ENCODE measurements at regions not wholly inside any gene's neighbourhood (a gene's known extent, or its start where the extent isn't known, plus 50 kb on each side); places are given as distances from the start of the nearest gene placed in this dataset.
"Not testable (repeated sequence)": the region's sequence is repeated elsewhere in the genome, so short reads cannot be mapped to it uniquely, and the experiment has no call there.

DNA sequence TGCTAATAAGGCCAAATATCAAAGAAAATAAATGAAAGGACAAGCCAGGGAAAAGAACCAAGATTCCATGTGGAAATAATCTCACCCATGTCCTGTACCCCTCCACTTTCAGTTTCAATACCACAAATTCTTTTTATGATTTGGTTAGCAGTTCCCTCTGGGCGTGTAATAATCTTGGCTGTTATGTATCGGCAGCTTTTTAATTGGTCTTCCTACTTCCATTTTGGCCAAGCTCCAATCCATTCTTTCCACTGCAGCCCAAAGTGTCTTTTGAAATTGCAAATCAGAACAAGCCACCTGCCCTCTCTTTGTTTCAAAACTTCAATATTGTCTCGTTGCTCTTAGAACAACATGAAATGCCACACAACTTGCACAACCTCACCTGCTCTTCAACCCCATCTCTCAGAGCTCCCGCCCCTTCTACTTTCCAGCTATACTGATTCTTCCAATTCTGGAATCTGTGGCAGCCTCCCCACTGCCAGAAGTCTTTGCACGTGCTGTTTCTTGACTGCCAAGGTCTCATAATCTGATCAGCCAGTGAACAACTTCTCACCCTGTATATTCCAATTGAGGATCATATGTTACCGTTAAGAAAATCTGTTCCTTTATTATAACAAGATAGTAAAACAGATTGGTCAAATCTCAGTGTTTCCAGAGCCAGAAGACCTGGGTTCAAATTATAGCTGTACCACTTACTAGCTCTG lies 354.5 kb downstream of the CBLN4 start:
- H3K4me3 ChIP-seq (ENCODE audit: low read depth, low read length) = no peak overlapping the region
- no peak overlapping the region for H3K27ac ChIP-seq (ENCODE audit: low read depth)
- H3K36me3 ChIP-seq (ENCODE audit: insufficient read depth) = no peaks in the 10 kb centered on the region
- WGBS = 72% methylated on average over 6 of the region's 6 CpGs
- H3K4me1 ChIP-seq (ENCODE audit: insufficient read depth) = no peaks in the 10 kb centered on the region
- no peak for DNase-seq (ENCODE audit: extremely low spot score)

DNA sequence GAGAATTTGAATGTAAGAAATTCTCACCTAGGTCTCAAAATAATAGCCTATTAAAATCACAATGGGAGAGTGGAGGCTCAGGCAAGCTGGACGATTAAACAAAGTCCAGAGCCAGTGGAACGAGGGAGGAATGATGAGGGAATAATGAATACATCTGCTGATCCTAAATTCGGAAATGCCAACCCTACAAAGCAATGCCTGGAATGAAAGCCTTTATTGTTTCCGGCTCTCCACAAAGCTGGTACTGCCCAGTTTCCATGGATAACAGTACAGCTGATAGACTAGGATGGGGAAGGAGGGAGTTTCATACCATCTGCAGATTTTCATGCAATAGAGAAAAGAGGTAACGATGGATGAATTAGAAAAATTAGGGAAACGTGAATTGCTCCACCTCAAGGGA lies 356.1 kb downstream of the CBLN4 start:
- H3K27ac ChIP-seq (ENCODE audit: low read depth) = no peak overlapping the region
- 85% methylated on average over 6 of the region's 6 CpGs for WGBS

DNA sequence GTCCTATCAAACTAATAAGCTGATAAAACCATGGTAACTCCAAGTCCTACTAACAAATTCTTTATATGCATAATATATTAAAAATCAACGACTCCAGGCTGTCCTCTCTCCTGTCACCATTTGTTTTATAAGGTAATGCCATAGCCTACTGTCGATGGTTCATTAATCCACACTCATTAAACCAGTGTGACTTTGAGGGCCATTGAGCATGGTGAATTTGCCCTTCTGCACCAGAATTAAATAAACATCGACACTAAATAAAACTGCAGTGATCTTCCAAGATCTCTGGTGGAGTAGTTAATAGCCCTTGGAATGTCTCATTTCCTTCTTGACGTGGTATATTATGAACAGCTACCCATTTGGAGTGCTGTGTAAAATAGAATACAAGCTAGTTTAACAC lies 358.5 kb downstream of the CBLN4 start:
- 82% methylated on average over 4 of the region's 4 CpGs for WGBS

More for the DNA sequence above, 356.1 kb downstream of the CBLN4 start:
- no peak overlapping the region for H3K4me3 ChIP-seq (ENCODE audit: low read depth, low read length)
- H3K4me1 ChIP-seq (ENCODE audit: insufficient read depth) = no peaks in the 10 kb centered on the region
- H3K36me3 ChIP-seq (ENCODE audit: insufficient read depth) = no peaks in the 10 kb centered on the region
- DNase-seq (ENCODE audit: extremely low spot score) = no peak

DNA sequence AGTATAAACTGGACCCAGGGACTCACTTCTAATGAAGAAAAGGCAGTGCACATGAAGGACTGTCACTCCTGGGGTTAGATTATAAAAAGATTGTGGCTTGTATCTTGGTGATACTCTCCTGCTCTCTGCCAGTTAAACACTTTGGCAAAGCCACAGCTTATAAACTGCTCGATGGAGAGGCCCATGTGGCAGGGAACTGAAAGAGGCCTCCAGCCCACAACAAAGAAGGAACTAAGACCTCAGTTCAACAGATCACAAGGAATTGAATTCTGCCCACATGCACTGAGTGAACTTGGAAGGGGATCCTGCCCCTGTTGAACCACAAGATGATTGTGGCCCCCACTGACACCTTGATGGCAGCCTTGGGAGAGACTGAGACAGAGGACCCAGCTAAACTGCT lies 363.8 kb downstream of the CBLN4 start:
- H3K36me3 ChIP-seq (ENCODE audit: insufficient read depth) = no peaks in the 10 kb centered on the region
- H3K4me3 ChIP-seq (ENCODE audit: low read depth, low read length) = no peak overlapping the region
- no peaks in the 10 kb centered on the region for H3K4me1 ChIP-seq (ENCODE audit: insufficient read depth)
- WGBS = 50% methylated on average over 1 of the region's 1 CpG
- H3K27ac ChIP-seq (ENCODE audit: low read depth) = no peak overlapping the region
- DNase-seq (ENCODE audit: extremely low spot score) = no peak

More for the DNA sequence above, 358.5 kb downstream of the CBLN4 start:
- Histone ChIP-seq H3K36me3 (ENCODE audit: insufficient read depth) (no peaks in the 10 kb centered on the region), H3K27ac (ENCODE audit: low read depth) (no peak overlapping the region), H3K4me1 (ENCODE audit: insufficient read depth) (no peaks in the 10 kb centered on the region), H3K4me3 (ENCODE audit: low read depth, low read length) (no peak overlapping the region)
- DNase-seq (ENCODE audit: extremely low spot score) = no peak

DNA sequence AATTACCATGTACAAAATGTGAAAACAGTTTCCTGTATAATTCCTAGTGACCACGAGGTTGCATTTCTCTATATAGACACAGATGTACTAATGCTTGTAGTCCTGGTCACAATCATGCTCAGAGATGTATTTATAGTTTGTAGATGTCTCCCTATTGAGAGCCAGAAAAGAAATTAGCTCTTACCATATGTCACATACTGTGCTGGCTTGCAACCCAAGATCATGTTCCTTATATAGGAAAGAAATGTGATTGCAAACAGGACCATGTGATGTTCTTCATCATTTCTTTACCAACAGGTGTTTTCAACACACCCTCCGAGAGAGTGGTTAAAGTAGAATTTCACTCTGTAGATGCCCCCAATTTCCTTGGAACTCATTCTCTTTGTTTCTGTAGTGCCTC lies 369.4 kb downstream of the CBLN4 start:
- 84% methylated on average over 2 of the region's 2 CpGs for WGBS
- H3K36me3 ChIP-seq (ENCODE audit: insufficient read depth) = no peaks in the 10 kb centered on the region
- no peak for DNase-seq (ENCODE audit: extremely low spot score)

DNA sequence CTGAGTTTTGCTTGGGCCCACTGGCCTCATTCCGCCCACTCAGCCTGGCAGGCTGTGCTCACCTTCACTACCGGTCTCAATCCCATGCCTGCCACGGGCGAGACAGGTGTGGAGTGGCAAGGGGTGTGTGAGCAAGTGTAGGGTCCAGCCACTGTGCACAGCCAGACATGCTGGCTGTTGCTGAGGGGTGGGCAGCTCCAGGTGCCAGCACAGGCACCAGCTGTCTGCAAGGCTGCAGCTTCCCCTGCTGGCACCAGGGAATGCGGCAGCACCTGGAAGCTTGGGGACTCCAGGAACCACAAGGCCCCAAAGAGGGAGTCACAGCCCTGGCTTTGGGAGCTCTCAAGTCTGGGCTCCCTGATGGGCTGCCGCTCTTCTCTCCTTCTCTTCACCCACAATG lies 372.7 kb downstream of the CBLN4 start:
- H3K27ac ChIP-seq (ENCODE audit: low read depth) = no peak overlapping the region
- 95% methylated on average over 6 of the region's 6 CpGs for WGBS

More for the DNA sequence above, 369.4 kb downstream of the CBLN4 start:
- H3K27ac ChIP-seq (ENCODE audit: low read depth) = no peak overlapping the region
- H3K4me3 ChIP-seq (ENCODE audit: low read depth, low read length) = no peak overlapping the region
- H3K4me1 ChIP-seq (ENCODE audit: insufficient read depth) = no peaks in the 10 kb centered on the region

DNA sequence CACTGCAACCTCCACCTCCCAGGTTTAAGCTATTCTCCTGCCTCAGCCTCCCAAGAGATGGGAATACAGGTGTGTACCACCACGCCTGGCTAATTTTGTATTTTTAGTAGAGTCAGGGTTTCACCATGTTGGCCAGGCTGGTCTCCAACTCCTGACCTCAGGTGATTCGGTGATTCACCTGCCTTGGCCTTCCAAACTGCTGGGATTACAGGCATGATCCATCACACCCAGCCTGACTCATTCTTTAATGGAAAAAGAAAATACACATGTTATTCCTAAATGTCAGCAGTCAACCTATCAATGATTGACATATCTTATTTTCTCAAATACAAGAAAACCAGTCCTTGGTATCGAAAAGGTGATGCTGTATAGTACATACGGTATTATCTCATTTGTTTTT lies 376.2 kb downstream of the CBLN4 start:
- not testable (repeated sequence) for H3K36me3 ChIP-seq (ENCODE audit: insufficient read depth); H3K4me1 ChIP-seq (ENCODE audit: insufficient read depth); H3K27ac ChIP-seq (ENCODE audit: low read depth); H3K4me3 ChIP-seq (ENCODE audit: low read depth, low read length); DNase-seq (ENCODE audit: extremely low spot score)
- WGBS = 95% methylated on average over 4 of the region's 4 CpGs

More for the DNA sequence above, 372.7 kb downstream of the CBLN4 start:
- Histone ChIP-seq H3K36me3 (ENCODE audit: insufficient read depth) (no peaks in the 10 kb centered on the region), H3K4me1 (ENCODE audit: insufficient read depth) (no peaks in the 10 kb centered on the region), H3K4me3 (ENCODE audit: low read depth, low read length) (no peak overlapping the region)
- no peak for DNase-seq (ENCODE audit: extremely low spot score)

DNA sequence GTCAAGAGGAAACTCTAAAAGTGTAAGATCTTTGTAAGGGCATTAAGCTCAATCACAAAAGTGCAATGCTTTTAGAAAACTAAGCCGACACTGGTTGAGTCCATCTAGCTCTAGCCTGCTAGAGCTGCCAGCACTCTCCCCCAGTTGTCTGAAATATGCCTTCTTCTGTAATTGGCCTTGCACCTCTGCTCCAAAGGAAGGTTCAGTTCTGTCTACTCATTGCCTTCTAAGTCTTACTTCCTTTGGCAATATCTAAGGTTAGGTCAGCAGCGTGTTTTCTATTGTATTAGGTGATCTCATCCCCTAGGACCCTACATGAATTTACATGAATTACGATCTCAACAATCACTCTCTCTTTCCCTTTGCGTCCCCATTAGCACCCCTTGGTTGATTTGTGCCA lies 378.6 kb downstream of the CBLN4 start:
- no peaks in the 10 kb centered on the region for H3K36me3 ChIP-seq (ENCODE audit: insufficient read depth)
- 89% methylated on average over 4 of the region's 4 CpGs for WGBS
- no peak for DNase-seq (ENCODE audit: extremely low spot score)
- no peak overlapping the region for H3K4me3 ChIP-seq (ENCODE audit: low read depth, low read length)
- no peak overlapping the region for H3K27ac ChIP-seq (ENCODE audit: low read depth)
- no peaks in the 10 kb centered on the region for H3K4me1 ChIP-seq (ENCODE audit: insufficient read depth)

DNA sequence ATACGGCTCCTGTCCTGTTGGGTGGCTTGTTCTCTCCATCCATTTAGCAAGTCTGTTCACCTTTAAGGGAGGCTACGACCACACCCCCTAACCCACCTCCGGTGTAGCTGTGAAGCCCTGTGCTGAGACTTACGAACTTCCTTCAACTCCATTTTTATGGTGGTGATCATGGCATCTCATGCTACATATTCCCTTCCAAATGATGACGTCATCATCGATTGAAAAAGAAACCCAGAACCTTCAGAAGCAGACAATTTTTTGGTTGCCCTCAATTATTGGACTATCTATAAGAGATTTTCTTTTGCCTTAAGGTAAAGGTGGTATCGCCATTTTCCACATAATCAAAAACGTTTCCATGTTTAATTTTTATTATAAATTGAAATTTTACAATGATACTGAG lies 389.0 kb downstream of the CBLN4 start:
- H3K4me1 ChIP-seq (ENCODE audit: insufficient read depth) = no peaks in the 10 kb centered on the region
- no peak overlapping the region for H3K27ac ChIP-seq (ENCODE audit: low read depth)
- 93% methylated on average over 8 of the region's 8 CpGs for WGBS
- no peak overlapping the region for H3K4me3 ChIP-seq (ENCODE audit: low read depth, low read length)
- H3K36me3 ChIP-seq (ENCODE audit: insufficient read depth) = no peaks in the 10 kb centered on the region
- no peak for DNase-seq (ENCODE audit: extremely low spot score)

DNA sequence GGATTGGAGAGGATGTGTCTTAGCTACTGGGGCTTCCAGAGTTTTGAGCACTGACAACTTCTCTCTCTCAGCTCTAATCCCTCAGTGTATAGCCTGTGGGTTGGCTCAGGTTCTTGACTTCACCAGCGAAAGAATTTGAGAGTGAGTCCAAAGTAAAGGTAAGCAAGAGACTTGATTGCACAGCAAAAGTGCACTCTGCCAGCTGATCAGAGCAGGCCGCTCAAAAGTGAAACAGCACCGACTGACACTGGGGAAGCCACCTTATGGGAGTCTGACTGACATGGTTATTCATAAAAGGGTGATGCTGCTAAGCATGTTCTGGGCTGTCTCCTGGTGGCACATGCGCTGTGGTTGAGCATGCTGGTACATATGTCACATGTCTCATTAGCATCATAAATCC lies 389.5 kb downstream of the CBLN4 start:
- Histone ChIP-seq H3K4me1 (ENCODE audit: insufficient read depth) (no peaks in the 10 kb centered on the region), H3K27ac (ENCODE audit: low read depth) (no peak overlapping the region), H3K4me3 (ENCODE audit: low read depth, low read length) (no peak overlapping the region), H3K36me3 (ENCODE audit: insufficient read depth) (no peaks in the 10 kb centered on the region)
- DNase-seq (ENCODE audit: extremely low spot score) = no peak
- WGBS = 91% methylated on average over 4 of the region's 4 CpGs

DNA sequence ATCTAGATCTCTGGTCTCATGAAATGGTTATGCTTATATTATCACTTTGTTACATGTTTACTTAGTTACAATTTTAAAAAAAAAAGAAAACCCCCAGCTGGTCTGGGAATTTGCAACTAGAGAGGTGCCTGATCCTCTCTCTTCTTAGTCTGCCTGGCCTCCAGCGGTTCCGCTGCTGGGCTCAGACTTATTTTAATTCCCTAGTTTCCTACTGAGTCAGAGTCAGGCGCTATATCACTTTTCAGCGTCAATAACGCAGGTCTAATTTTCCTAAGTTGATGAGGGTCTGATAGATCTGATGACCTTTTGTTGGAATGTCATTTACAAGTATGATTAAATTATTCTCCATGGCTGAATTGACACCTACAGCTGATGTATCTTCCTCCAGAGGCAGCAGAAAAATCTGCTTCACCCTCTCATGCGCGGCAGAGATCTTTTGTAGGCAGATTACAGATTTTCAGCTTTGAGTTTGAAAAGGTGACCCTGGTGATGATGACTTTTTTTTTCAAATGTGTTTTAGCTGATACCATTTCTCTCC lies 391.0 kb downstream of the CBLN4 start:
- no peak for DNase-seq (ENCODE audit: extremely low spot score)
- 88% methylated on average over 7 of the region's 7 CpGs for WGBS
- H3K4me1 ChIP-seq (ENCODE audit: insufficient read depth) = no peaks in the 10 kb centered on the region

DNA sequence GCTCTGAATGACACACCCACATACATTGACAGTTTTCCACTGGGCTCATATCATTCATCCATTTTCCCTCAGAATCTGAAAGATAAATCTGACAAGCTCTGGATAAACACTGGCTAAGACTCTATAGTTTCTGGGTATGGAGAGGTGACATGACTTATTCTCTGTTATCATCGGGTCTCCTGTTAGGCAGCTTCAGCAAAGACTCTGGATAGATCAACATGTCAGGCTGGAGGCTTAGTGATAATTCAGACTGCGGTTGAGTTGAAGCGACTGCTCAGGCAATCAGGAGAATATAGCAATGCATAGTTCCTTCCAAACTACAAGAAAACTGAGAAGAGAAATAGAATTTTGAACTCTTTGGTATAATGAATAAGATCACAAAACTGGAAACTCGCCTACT lies 394.6 kb downstream of the CBLN4 start:
- no peak for DNase-seq (ENCODE audit: extremely low spot score)
- H3K27ac ChIP-seq (ENCODE audit: low read depth) = no peak overlapping the region
- WGBS = 38% methylated on average over 4 of the region's 4 CpGs
- no peaks in the 10 kb centered on the region for H3K36me3 ChIP-seq (ENCODE audit: insufficient read depth)
- no peak overlapping the region for H3K4me3 ChIP-seq (ENCODE audit: low read depth, low read length)
- no peaks in the 10 kb centered on the region for H3K4me1 ChIP-seq (ENCODE audit: insufficient read depth)

More for the DNA sequence above, 391.0 kb downstream of the CBLN4 start:
- Histone ChIP-seq H3K4me3 (ENCODE audit: low read depth, low read length) (no peak overlapping the region), H3K27ac (ENCODE audit: low read depth) (no peak overlapping the region), H3K36me3 (ENCODE audit: insufficient read depth) (no peaks in the 10 kb centered on the region)

DNA sequence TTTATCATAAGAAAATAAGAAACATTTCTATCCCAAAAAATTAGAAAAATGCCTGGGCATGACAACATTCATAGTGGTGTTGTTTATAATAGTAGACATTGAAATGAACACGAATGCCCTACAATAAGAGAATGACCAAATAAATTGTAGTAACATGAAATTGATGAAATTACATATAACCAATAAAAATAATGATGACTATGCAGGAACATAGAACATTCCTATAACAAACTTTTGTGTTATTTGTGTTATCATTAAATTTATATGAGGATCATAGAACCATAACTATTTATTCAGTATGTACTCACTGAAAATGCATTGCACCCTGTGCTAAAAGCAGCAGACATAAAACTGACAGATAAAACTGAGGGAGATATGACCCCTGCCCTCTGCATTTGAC lies 399.7 kb downstream of the CBLN4 start:
- H3K27ac ChIP-seq (ENCODE audit: low read depth) = no peak overlapping the region
- H3K36me3 ChIP-seq (ENCODE audit: insufficient read depth) = no peaks in the 10 kb centered on the region
- no peak for DNase-seq (ENCODE audit: extremely low spot score)
- no peak overlapping the region for H3K4me3 ChIP-seq (ENCODE audit: low read depth, low read length)
- no peaks in the 10 kb centered on the region for H3K4me1 ChIP-seq (ENCODE audit: insufficient read depth)
- WGBS = 80% methylated on average over 1 of the region's 1 CpG

DNA sequence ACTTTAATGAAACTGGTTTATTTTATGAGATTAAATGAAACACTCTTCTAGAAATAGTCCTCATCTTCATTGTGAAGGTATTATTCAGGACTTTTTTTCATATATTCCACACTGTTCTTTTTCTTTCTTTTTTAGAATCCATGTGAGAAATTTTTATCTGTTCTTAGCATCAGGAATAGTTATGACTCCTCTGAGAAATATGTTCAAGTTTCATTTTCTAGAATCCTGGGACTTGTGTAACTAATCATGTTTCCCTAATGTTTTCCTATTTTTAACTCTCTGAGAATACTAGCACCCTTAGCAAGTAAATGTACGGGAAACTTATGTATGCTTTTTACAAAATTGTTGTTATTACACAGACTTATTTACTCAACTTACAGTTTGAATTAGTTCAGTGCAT lies 407.8 kb downstream of the CBLN4 start:
- H3K36me3 ChIP-seq (ENCODE audit: insufficient read depth) = no peaks in the 10 kb centered on the region
- no peaks in the 10 kb centered on the region for H3K4me1 ChIP-seq (ENCODE audit: insufficient read depth)
- no peak for DNase-seq (ENCODE audit: extremely low spot score)
- 68% methylated on average over 1 of the region's 1 CpG for WGBS
- no peak overlapping the region for H3K4me3 ChIP-seq (ENCODE audit: low read depth, low read length)
- no peak overlapping the region for H3K27ac ChIP-seq (ENCODE audit: low read depth)
